Panc1 (cell line): ENCODE measurements at regions not wholly inside any gene's neighbourhood (a gene's known extent, or its start where the extent isn't known, plus 50 kb on each side); places are given as distances from the start of the nearest gene placed in this dataset.

ENCODE experiments used
- ATAC-seq: fragments of 200-7000 bp; cut with Tn5 transposase; 2 replicates; pipeline ENCODE4 v1.9.1; 2020; ENCODE audit warnings: mild to moderate bottlenecking, moderate library complexity
- BruUV-seq: library from RNA; stranded (reverse); fragments of 400-500 nt; replicated peaks from 2 replicates; lab custom pipeline; 2021; lab: Mats Ljungman, UMichigan
- CTCF ChIA-PET: fragments of 300-600 bp; sonication (Branson Sonifier 250); formaldehyde crosslinking; loops from one replicate; lab custom pipeline; 2022; ENCODE audit warnings: antibody characterized with exemption; lab: Charles Lee
- POLR2A ChIA-PET: fragments of 300-600 bp; sonication (Branson Sonifier 250); formaldehyde crosslinking; loops from one replicate; lab custom pipeline; 2022; ENCODE audit warnings: antibody characterized with exemption; lab: Charles Lee
- DNase-seq: peaks from one replicate; pipeline ENCODE4 v3.0.0-alpha.2; 2010; ENCODE audit warnings: low read depth, low spot score
- H3K27ac ChIP-seq: 2 replicates; pipeline ENCODE4 v1.5.1; 2011; ENCODE audit warnings: mild to moderate bottlenecking, low read length, inconsistent platforms
- H3K27me3 ChIP-seq: fragments of 200-500 bp; sonication (Bioruptor generic); 2 replicates; pipeline ENCODE4 v1.6.0; 2014; ENCODE audit warnings: low read length, inconsistent platforms; ENCODE audit not compliant: control insufficient read depth, insufficient read depth
- H3K36me3 ChIP-seq: fragments of 200-500 bp; sonication (Bioruptor generic); 2 replicates; pipeline ENCODE4 v1.5.1; 2014; ENCODE audit warnings: inconsistent platforms, mild to moderate bottlenecking, low read length, moderate library complexity; ENCODE audit not compliant: control insufficient read depth, insufficient read depth
- H3K4me1 ChIP-seq: 2 replicates; pipeline ENCODE4 v1.5.1; 2011; ENCODE audit warnings: inconsistent platforms, mild to moderate bottlenecking, low read length, moderate library complexity; ENCODE audit not compliant: control insufficient read depth, insufficient read depth
- H3K4me3 ChIP-seq, 2 experiments: 2 replicates each; pipeline ENCODE4 v1.5.1; 2011 to 2012; ENCODE audit warnings: low read depth in 2 of 2, low read length in 2 of 2, mild to moderate bottlenecking in 2 of 2, inconsistent platforms in 1 of 2, moderate library complexity in 1 of 2
- H3K9me3 ChIP-seq: fragments of 200-500 bp; sonication (Bioruptor generic); 2 replicates; pipeline ENCODE4 v1.5.1; 2014; ENCODE audit warnings: low read depth, mild to moderate bottlenecking, inconsistent platforms, low read length, moderate library complexity; ENCODE audit not compliant: control insufficient read depth, insufficient read depth
- CTCF ChIP-seq: fragments of 450-650 bp; IDR thresholded peaks from 2 replicates; pipeline ENCODE4 v1.5.1; 2017; ENCODE audit warnings: mild to moderate bottlenecking
- POLR2AphosphoS5 ChIP-seq: IDR thresholded peaks from 2 replicates; pipeline ENCODE4 v1.6.1; 2012; ENCODE audit warnings: mild to moderate bottlenecking, low read depth, low read length, moderate library complexity
- REST ChIP-seq, 2 experiments: IDR thresholded peaks; 2 replicates each; pipeline ENCODE4 v1.6.1; 2011 to 2012; ENCODE audit warnings: low read depth in 2 of 2, control low read depth in 1 of 2, low read length in 1 of 2, mild to moderate bottlenecking in 1 of 2, moderate library complexity in 1 of 2; ENCODE audit not compliant: insufficient read depth in 1 of 2
- SIN3A ChIP-seq: IDR thresholded peaks from 2 replicates; pipeline ENCODE4 v1.6.1; 2012; ENCODE audit warnings: low read depth, mild to moderate bottlenecking, low read length, moderate library complexity, borderline replicate concordance; ENCODE audit not compliant: insufficient read depth
- TCF7L2 ChIP-seq: IDR thresholded peaks from 2 replicates; pipeline ENCODE4 v1.6.1; 2011; ENCODE audit warnings: mild to moderate bottlenecking, low read depth, low read length, inconsistent platforms
- in situ Hi-C: cut with HindIII; loops from 2 replicates; pipeline ENCODE4 v1.10.0; 2016; ENCODE audit warnings: low sequenced_read_pairs, low pct_unique_long_range_greater_than_20kb
- intact Hi-C: fragments of 100-400 bp; cut with micrococcal nuclease; formaldehyde crosslinking; loops from one replicate; pipeline ENCODE4 v1.10.0; 2022; ENCODE audit not compliant: unreplicated experiment

- Histone ChIP-seq H3K36me3 (no peaks in the 10 kb centered on the region), H3K4me3 (no peak overlapping the region), H3K9me3 (no peaks in the 10 kb centered on the region), H3K4me1 (no peaks in the 10 kb centered on the region), H3K27me3 (no peaks in the 10 kb centered on the region), H3K27ac (no peak overlapping the region)
- ChIA-PET CTCF (no interaction called here), POLR2A (no interaction called here)
- intact Hi-C loops = no loop called here
- no peak for DNase-seq
- BruUV-seq = no TSS peak
- in situ Hi-C loops = no loop called here
- TF ChIP-seq TCF7L2 (no peak), SIN3A (no peak), POLR2AphosphoS5 (no peak), CTCF (no peak), REST (IDR thresholded peaks at IDR 0.05; ENCODE audit: insufficient read depth in 1 of 2, low read depth in 2 of 2, low read length in 1 of 2) (no peak)
- no peak for ATAC-seq
Observed at GRCh38 chr12:18813753-18814152, 75.8 kb downstream of the CAPZA3 start.

- POLR2A ChIA-PET = interaction anchor here (0.5 kb wide), 1 partner anchor 10 kb away, joined by 4 read pairs; no protein-coding TSS in a partner anchor
- no peaks in the 10 kb centered on the region for H3K27me3 ChIP-seq
- no TSS peak for BruUV-seq
Observed at GRCh38 chr12:18818579-18819268, 80.8 kb downstream of the CAPZA3 start.

More at GRCh38 chr12:18818579-18819268, 80.8 kb downstream of the CAPZA3 start:
- Histone ChIP-seq H3K4me3 (no peak overlapping the region), H3K27ac (no peak overlapping the region), H3K36me3 (no peaks in the 10 kb centered on the region), H3K9me3 (no peaks in the 10 kb centered on the region), H3K4me1 (no peaks in the 10 kb centered on the region)
- ATAC-seq (no peak), DNase-seq (no peak)
- CTCF ChIA-PET = no interaction called here
- in situ Hi-C loops = no loop called here
- intact Hi-C loops = no loop called here
- TF ChIP-seq REST (IDR thresholded peaks at IDR 0.05; ENCODE audit: insufficient read depth in 1 of 2, low read depth in 2 of 2, low read length in 1 of 2) (no peak), CTCF (no peak), POLR2AphosphoS5 (no peak), SIN3A (no peak), TCF7L2 (no peak)
